Mucosa of rectum (tissue), 2 donors: ENCODE measurements at regions not wholly inside any gene's neighbourhood (a gene's known extent, or its start where the extent isn't known, plus 50 kb on each side); places are given as distances from the start of the nearest gene placed in this dataset.
"Not testable (repeated sequence)": the region's sequence is repeated elsewhere in the genome, so short reads cannot be mapped to it uniquely, and the experiment has no call there.

Source experiments
- H3K27ac ChIP-seq, 2 donors: one replicate each; pipeline ENCODE4 v1.7.0; 2013; ENCODE audit warnings: inconsistent platforms in 2 of 2, low read depth in 2 of 2, low read length in 2 of 2
- H3K27me3 ChIP-seq, 2 donors: one replicate each; pipeline ENCODE4 v1.7.0; 2013; ENCODE audit warnings: low read length in 2 of 2; ENCODE audit not compliant: control insufficient read depth in 2 of 2, insufficient read depth in 2 of 2
- H3K36me3 ChIP-seq, 2 donors: one replicate each; pipeline ENCODE4 v1.7.0; 2013; ENCODE audit warnings: low read length in 2 of 2; ENCODE audit not compliant: control insufficient read depth in 2 of 2, insufficient read depth in 2 of 2
- H3K4me1 ChIP-seq, 2 donors: one replicate each; pipeline ENCODE4 v1.7.0; 2013; ENCODE audit warnings: low read length in 2 of 2, mild to moderate bottlenecking in 1 of 2; ENCODE audit not compliant: control insufficient read depth in 2 of 2, insufficient read depth in 2 of 2
- H3K4me3 ChIP-seq, 2 donors: one replicate each; pipeline ENCODE4 v1.7.0; 2013; ENCODE audit warnings: low read length in 2 of 2
- H3K9ac ChIP-seq, 2 donors: one replicate each; pipeline ENCODE4 v1.7.0; 2013; ENCODE audit warnings: low read length in 2 of 2, low read depth in 1 of 2, mild to moderate bottlenecking in 1 of 2
- H3K9me3 ChIP-seq, 2 donors: one replicate each; pipeline ENCODE4 v1.7.0; 2013; ENCODE audit warnings: low read length in 2 of 2; ENCODE audit not compliant: control insufficient read depth in 2 of 2
- donor health status: healthy.
- donor health status: Normal muscosa, but diverticular disease.

DNA sequence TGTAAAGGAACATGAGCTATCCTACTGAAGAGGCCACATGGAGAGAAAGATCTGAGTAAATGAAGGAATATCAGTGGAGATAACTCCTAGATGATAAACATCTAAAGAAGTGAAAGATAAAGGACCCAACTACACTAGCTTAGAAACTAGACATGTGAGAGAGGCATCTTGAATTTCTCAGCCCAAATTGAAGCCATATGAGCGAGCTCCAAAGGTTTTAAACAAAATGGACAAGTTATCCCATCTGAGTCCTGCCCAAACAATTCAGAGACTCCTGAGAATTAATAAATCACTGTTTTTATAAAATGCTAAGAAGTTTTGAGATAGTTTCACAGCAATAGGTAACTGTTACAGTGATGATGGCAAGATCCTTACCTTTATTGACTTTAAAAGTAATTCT, 438.9 kb downstream of the NAV3 start:
- no peak overlapping the region for H3K9ac ChIP-seq

GRCh38 chr12:78271546-78271945, 440.9 kb downstream of the NAV3 start:
- no peak overlapping the region for H3K4me3 ChIP-seq
- no peaks in the 10 kb centered on the region for H3K27me3 ChIP-seq
- no peak overlapping the region for H3K9ac ChIP-seq
- no peak overlapping the region for H3K27ac ChIP-seq
- H3K4me1 ChIP-seq: no peaks in the 10 kb centered on the region
- H3K36me3 ChIP-seq: no peaks in the 10 kb centered on the region
- no peaks in the 10 kb centered on the region for H3K9me3 ChIP-seq

More for the DNA sequence above, 438.9 kb downstream of the NAV3 start:
- H3K36me3 ChIP-seq: no peaks in the 10 kb centered on the region
- H3K9me3 ChIP-seq: no peaks in the 10 kb centered on the region
- H3K27me3 ChIP-seq: no peaks in the 10 kb centered on the region
- H3K27ac ChIP-seq: no peak overlapping the region
- no peaks in the 10 kb centered on the region for H3K4me1 ChIP-seq
- no peak overlapping the region for H3K4me3 ChIP-seq

- H3K27ac ChIP-seq: no peak overlapping the region
- H3K9me3 ChIP-seq: no peaks in the 10 kb centered on the region
- no peaks in the 10 kb centered on the region for H3K27me3 ChIP-seq
- peaks cover 3 to 5% of the 10 kb centered on the region in 2 donors for H3K4me1 ChIP-seq
- H3K4me3 ChIP-seq: no peak overlapping the region
- no peak overlapping the region for H3K9ac ChIP-seq
- no peaks in the 10 kb centered on the region for H3K36me3 ChIP-seq
Observed at GRCh38 chr12:78275886-78276285, 445.2 kb downstream of the NAV3 start.

GRCh38 chr12:78278706-78279190, 448.1 kb downstream of the NAV3 start:
- no peak overlapping the region for H3K27ac ChIP-seq
- H3K4me3 ChIP-seq: no peak overlapping the region

DNA sequence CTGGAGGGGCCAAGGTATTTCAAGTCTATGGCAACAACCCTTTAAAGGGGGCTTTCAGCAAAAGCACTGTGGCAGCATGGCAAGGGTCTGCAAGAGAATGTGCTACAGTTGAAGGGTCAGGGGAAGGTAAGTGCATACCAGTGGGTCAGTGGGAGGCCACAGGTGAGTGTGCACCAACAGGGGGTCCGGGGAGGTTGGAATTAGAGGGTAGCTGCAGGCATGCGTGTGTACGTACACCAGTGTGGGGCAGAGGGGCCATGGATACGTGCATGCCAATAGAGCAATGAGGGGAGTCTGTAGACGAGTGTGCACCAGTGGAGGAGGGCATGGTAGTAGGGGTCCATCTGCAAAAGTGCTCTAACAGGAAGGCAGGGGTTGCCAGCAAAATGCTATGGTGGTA, 448.9 kb downstream of the NAV3 start:
- no peak overlapping the region for H3K27ac ChIP-seq
- H3K4me1 ChIP-seq: peaks cover 3 to 5% of the 10 kb centered on the region in 2 donors
- no peaks in the 10 kb centered on the region for H3K9me3 ChIP-seq
- no peaks in the 10 kb centered on the region for H3K27me3 ChIP-seq
- no peak overlapping the region for H3K9ac ChIP-seq
- no peaks in the 10 kb centered on the region for H3K36me3 ChIP-seq
- no peak overlapping the region for H3K4me3 ChIP-seq

More at GRCh38 chr12:78278706-78279190, 448.1 kb downstream of the NAV3 start:
- Histone ChIP-seq H3K4me1 (peaks cover 3 to 5% of the 10 kb centered on the region in 2 donors), H3K9ac (no peak overlapping the region), H3K27me3 (no peaks in the 10 kb centered on the region), H3K9me3 (no peaks in the 10 kb centered on the region), H3K36me3 (no peaks in the 10 kb centered on the region)

GRCh38 chr12:78281102-78281501, 450.4 kb downstream of the NAV3 start:
- not testable (repeated sequence) for H3K27me3 ChIP-seq, H3K4me1 ChIP-seq, H3K9me3 ChIP-seq, H3K36me3 ChIP-seq, H3K27ac ChIP-seq, H3K9ac ChIP-seq, H3K4me3 ChIP-seq

DNA sequence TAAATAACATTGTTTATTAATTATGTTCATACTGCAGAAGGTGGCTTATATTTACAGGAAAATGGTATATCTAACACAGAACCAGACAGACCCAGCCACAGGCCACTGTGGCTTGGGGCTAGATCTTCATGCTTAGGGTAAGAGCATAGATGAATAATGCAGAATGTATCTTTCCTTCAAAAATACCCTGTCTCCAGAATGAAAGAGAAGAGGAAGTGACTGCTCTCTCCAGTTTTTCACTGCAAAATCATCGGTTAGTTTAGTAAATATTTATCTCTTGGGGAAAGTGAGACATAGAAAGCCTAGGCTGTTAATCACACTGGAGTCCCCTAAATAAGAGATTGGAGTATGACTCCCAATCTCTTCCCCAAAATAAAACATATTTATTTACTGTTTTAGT, 453.7 kb downstream of the NAV3 start:
- H3K4me3 ChIP-seq: no peak overlapping the region
- no peaks in the 10 kb centered on the region for H3K4me1 ChIP-seq
- H3K9me3 ChIP-seq: no peaks in the 10 kb centered on the region
- no peak overlapping the region for H3K27ac ChIP-seq
- no peaks in the 10 kb centered on the region for H3K36me3 ChIP-seq
- H3K27me3 ChIP-seq: no peaks in the 10 kb centered on the region
- H3K9ac ChIP-seq: no peak overlapping the region

DNA sequence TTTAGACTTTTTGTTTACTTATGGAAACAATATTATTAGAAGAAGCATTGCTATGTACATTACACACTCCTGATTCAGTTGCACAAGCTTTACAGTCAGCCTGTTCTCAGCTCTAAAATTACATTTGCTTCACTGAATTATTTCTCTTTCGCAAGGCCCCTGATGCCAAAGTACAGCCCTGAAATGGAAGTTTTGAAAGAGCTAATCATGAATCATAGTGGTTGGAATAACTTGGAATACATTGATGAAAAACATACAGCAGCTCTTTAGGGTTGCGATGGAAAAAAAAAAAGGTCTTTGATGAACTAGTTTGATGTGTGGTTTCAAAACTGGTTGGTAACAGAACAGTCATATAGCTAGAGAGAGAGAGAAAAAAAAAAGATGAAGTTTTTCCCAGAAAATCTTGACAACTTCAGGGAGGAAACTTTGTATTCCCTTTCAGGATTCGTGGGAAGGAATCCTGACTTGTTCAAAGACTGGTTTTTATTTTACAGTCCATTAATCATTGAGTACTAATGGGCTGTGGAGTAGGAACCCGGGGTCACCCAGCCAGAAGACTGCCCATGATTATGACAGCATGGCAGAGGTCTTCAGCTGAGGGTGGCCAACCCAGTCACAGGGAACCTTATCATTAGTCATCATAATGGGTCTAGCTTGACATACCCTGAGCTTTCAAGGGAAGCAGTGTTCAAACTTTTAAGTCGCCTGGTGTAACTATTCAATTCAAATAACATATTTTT, 460.1 kb downstream of the NAV3 start:
- Histone ChIP-seq H3K4me1 (peaks cover 5 to 8% of the 10 kb centered on the region in 2 donors), H3K9ac (no peak overlapping the region), H3K4me3 (no peak overlapping the region), H3K36me3 (no peaks in the 10 kb centered on the region), H3K27ac (no peak overlapping the region), H3K27me3 (no peaks in the 10 kb centered on the region), H3K9me3 (no peaks in the 10 kb centered on the region)

DNA sequence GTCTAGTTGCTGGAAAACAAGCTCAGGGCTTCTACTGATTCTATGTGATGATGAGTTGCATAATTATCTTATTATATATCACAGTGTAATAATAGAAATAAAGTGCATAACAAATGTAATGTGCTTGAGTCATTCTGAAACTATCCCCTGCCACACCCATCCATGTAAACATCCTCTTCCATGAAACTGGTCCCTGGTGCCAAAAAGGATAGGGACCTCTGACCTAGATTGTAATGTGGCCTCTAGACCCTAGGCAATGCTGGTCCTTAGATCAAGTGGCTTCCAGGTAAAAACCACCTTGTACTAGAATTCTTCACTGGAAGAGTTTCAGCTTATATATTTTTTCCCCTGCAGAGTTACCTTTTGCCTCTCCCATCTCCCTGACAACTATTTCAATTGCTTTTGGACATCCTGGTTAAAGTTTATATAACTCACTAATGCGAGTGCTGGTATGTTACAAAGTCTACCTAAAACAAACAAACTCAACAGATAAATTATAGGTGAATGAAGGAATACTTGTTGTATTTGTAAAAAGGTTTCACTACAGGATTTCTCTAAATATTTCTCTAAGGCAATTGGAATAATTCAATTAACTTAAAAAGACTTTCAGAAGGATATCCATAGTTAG, 462.5 kb downstream of the NAV3 start:
- peaks cover 5 to 8% of the 10 kb centered on the region in 2 donors for H3K4me1 ChIP-seq
- H3K9me3 ChIP-seq: no peaks in the 10 kb centered on the region
- peak overlapping the region in 1 of 2 donors; percentile 37 for H3K4me3 ChIP-seq
- H3K36me3 ChIP-seq: no peaks in the 10 kb centered on the region
- no peak overlapping the region for H3K9ac ChIP-seq
- H3K27me3 ChIP-seq: no peaks in the 10 kb centered on the region
- H3K27ac ChIP-seq: peak overlapping the region; percentile 72 to 74

GRCh38 chr12:78301282-78301681, 470.6 kb downstream of the NAV3 start:
- not testable (repeated sequence) for H3K36me3 ChIP-seq, H3K9me3 ChIP-seq, H3K4me1 ChIP-seq, H3K9ac ChIP-seq, H3K27ac ChIP-seq, H3K27me3 ChIP-seq, H3K4me3 ChIP-seq
